ENCODE measurements at regions not wholly inside any gene's neighbourhood (a gene's known extent, or its start where the extent isn't known, plus 50 kb on each side); places are given as distances from the start of the nearest gene placed in this dataset.

GRCh38 chr3:21326704-21327475 is 424.1 kb downstream of the ZNF385D start:
- no peaks in the 10 kb centered on the region for H4K20me1 ChIP-seq (ENCODE audit: insufficient read depth, low read length)
- no TSS peak for BruUV-seq (replicated peaks)
- H3K4ac ChIP-seq (ENCODE audit: low read depth, low read length) = no peak overlapping the region
- no peak overlapping the region for H2BK15ac ChIP-seq (ENCODE audit: low read depth, low read length)
- peak; percentile 7 for DNase-seq
- TF ChIP-seq MXI1 (IDR thresholded peaks at IDR 0.05; ENCODE audit: borderline replicate concordance, low read depth, low read length) (no peak), RFX5 (IDR thresholded peaks at IDR 0.05; ENCODE audit: low read depth, low read length) (no peak), POLR2A (IDR thresholded peaks at IDR 0.05; ENCODE audit: low read depth, low read length) (no peak), MAZ (IDR thresholded peaks at IDR 0.05; ENCODE audit: borderline replicate concordance, low read depth, low read length) (no peak), NFE2L2 (IDR thresholded peaks at IDR 0.05; ENCODE audit: low read depth, low read length) (no peak), BHLHE40 (IDR thresholded peaks at IDR 0.05; ENCODE audit: low read depth, low read length) (no peak), CHD1 (IDR thresholded peaks at IDR 0.05; ENCODE audit: low read depth, low read length) (no peak), FOS (IDR thresholded peaks at IDR 0.05; ENCODE audit: low read depth, low read length) (no peak), RCOR1 (IDR thresholded peaks at IDR 0.05; ENCODE audit: insufficient replicate concordance, low read length) (no peak)
- TF ChIP-seq, protein P1, sequence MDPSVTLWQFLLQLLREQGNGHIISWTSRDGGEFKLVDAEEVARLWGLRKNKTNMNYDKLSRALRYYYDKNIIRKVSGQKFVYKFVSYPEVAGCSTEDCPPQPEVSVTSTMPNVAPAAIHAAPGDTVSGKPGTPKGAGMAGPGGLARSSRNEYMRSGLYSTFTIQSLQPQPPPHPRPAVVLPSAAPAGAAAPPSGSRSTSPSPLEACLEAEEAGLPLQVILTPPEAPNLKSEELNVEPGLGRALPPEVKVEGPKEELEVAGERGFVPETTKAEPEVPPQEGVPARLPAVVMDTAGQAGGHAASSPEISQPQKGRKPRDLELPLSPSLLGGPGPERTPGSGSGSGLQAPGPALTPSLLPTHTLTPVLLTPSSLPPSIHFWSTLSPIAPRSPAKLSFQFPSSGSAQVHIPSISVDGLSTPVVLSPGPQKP (IDR thresholded peaks at IDR 0.05; ENCODE audit: borderline replicate concordance, low read depth, low read length) = no peak
- TF ChIP-seq, protein P2, sequence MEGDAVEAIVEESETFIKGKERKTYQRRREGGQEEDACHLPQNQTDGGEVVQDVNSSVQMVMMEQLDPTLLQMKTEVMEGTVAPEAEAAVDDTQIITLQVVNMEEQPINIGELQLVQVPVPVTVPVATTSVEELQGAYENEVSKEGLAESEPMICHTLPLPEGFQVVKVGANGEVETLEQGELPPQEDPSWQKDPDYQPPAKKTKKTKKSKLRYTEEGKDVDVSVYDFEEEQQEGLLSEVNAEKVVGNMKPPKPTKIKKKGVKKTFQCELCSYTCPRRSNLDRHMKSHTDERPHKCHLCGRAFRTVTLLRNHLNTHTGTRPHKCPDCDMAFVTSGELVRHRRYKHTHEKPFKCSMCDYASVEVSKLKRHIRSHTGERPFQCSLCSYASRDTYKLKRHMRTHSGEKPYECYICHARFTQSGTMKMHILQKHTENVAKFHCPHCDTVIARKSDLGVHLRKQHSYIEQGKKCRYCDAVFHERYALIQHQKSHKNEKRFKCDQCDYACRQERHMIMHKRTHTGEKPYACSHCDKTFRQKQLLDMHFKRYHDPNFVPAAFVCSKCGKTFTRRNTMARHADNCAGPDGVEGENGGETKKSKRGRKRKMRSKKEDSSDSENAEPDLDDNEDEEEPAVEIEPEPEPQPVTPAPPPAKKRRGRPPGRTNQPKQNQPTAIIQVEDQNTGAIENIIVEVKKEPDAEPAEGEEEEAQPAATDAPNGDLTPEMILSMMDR (conservative IDR thresholded peaks at IDR 0.05; ENCODE audit: low read depth, low read length) = no peak
- H3K23ac ChIP-seq (ENCODE audit: low read depth, low read length) = no peak overlapping the region
- H3K4me2 ChIP-seq (ENCODE audit: low read depth, low read length) = no peak overlapping the region
- H2BK120ac ChIP-seq (ENCODE audit: low read depth, low read length) = no peak overlapping the region
- no CpG with 5 or more reads among the region's 3 CpGs for WGBS, 2 experiments (ENCODE audit: extremely low coverage in 2 of 2, insufficient read length in 1 of 2)
- H3K4me1 ChIP-seq (ENCODE audit: control insufficient read depth, insufficient read depth, low read length) = no peaks in the 10 kb centered on the region
- peaks cover 3% of the 10 kb centered on the region; the same call in 1 of the 2 replicates for H3K9me3 ChIP-seq (ENCODE audit: control insufficient read depth, insufficient read depth, low read length)
- CTCF ChIA-PET = no interaction called here
- ATAC-seq (ENCODE audit: low read depth) = no peak
- no peak overlapping the region for H3K56ac ChIP-seq (ENCODE audit: extremely low read depth, insufficient read depth, low read length)
- H4K8ac ChIP-seq (ENCODE audit: low read depth in 2 of 2, low read length in 2 of 2) = no peak overlapping the region
- no peak overlapping the region for H2BK5ac ChIP-seq (ENCODE audit: low read depth, low read length, poor library complexity, severe bottlenecking)
- H2AK5ac ChIP-seq (ENCODE audit: low read depth, low read length) = no peak overlapping the region
- no peaks in the 10 kb centered on the region for H3K27me3 ChIP-seq (ENCODE audit: control insufficient read depth, insufficient read depth, low read length)
- H3K14ac ChIP-seq (replicated peaks; ENCODE audit: low read depth, low read length) = no peak overlapping the region
- dilution Hi-C loops (cut with HindIII; ENCODE audit: low sequenced_read_pairs, unreplicated experiment) (no loop called here), intact Hi-C loops (cut with micrococcal nuclease) (no loop called here), in situ Hi-C loops (cut with MboI; ENCODE audit: low sequenced_read_pairs) (loop anchor here (25.0 kb wide), 1 partner anchor 90 kb away; no protein-coding TSS in a partner anchor)
- no peak overlapping the region for H2AK9ac ChIP-seq (replicated peaks; ENCODE audit: low read depth, low read length, poor library complexity)
- no peak overlapping the region for H4K91ac ChIP-seq (ENCODE audit: insufficient read depth, low read depth, low read length)
- H3K9me1 ChIP-seq (ENCODE audit: insufficient read depth, low read length) = no peaks in the 10 kb centered on the region
- no peak overlapping the region for H3K9ac ChIP-seq (ENCODE audit: low read depth, low read length)
- H3K79me1 ChIP-seq (ENCODE audit: low read depth in 1 of 2, low read length in 2 of 2) = no peaks in the 10 kb centered on the region
- H2BK20ac ChIP-seq (ENCODE audit: low read depth, low read length) = no peak overlapping the region
- no peak overlapping the region for H3K4me3 ChIP-seq (ENCODE audit: insufficient read depth, low read depth, low read length)
- H3K18ac ChIP-seq (ENCODE audit: low read depth, low read length) = no peak overlapping the region
- H3K36me3 ChIP-seq (ENCODE audit: control insufficient read depth, insufficient read depth, low read length) = no peaks in the 10 kb centered on the region
- no peak overlapping the region for H2AFZ ChIP-seq (replicated peaks; ENCODE audit: low read length, poor library complexity)
- H4K5ac ChIP-seq (ENCODE audit: low read depth, low read length) = no peak overlapping the region
- no peak overlapping the region for H3K27ac ChIP-seq (ENCODE audit: insufficient read depth, low read length)
- POLR2A ChIA-PET (ENCODE audit: unreplicated experiment) = no interaction called here
